ENCODE measurements at regions not wholly inside any gene's neighbourhood (a gene's known extent, or its start where the extent isn't known, plus 50 kb on each side); places are given as distances from the start of the nearest gene placed in this dataset.

DNA sequence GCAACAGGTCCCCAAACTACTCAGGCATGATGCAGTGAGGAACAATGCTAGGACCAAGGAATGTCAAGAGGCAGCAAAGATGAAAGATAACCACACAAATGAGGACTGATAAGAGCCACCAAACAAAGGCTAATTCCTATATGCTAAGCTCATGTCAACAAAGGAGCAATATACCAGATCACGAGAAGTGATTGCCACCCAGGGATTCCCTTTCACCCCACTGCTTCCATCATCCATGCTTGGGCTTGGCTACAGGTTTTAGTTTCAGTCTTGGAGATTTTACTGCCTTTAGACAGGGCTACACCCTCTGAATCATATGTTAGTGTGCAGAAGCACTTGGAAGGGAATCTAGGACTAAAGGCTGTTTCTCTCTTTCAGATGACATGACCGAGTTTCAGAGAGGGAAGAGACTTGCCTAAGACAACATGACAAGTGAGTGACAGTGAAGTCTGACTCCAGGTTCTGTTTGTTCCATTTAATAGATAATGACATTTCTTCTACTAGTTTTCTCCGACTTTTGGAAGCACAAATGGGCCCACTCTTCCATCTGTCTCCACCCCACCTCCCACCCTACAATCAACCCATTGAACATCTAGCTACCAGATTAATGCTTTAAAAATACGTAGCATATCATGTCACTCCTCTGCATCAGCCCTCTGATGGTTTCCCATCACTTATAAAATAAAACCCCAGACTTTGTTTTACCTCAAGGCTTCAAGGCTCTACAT is 173.5 kb upstream of the LRRN1 start:
- TF ChIP-seq, protein P1, sequence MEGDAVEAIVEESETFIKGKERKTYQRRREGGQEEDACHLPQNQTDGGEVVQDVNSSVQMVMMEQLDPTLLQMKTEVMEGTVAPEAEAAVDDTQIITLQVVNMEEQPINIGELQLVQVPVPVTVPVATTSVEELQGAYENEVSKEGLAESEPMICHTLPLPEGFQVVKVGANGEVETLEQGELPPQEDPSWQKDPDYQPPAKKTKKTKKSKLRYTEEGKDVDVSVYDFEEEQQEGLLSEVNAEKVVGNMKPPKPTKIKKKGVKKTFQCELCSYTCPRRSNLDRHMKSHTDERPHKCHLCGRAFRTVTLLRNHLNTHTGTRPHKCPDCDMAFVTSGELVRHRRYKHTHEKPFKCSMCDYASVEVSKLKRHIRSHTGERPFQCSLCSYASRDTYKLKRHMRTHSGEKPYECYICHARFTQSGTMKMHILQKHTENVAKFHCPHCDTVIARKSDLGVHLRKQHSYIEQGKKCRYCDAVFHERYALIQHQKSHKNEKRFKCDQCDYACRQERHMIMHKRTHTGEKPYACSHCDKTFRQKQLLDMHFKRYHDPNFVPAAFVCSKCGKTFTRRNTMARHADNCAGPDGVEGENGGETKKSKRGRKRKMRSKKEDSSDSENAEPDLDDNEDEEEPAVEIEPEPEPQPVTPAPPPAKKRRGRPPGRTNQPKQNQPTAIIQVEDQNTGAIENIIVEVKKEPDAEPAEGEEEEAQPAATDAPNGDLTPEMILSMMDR (IDR thresholded peaks at IDR 0.05): no peak
- no peak for TF ChIP-seq POLR2A (IDR thresholded peaks at IDR 0.05)
- TF ChIP-seq EP300 (IDR thresholded peaks at IDR 0.05): no peak
- TF ChIP-seq POLR2AphosphoS5 (IDR thresholded peaks at IDR 0.05): no peak
